Posterior cingulate gyrus (tissue), 11 donors: ENCODE measurements at regions not wholly inside any gene's neighbourhood (a gene's known extent, or its start where the extent isn't known, plus 50 kb on each side); places are given as distances from the start of the nearest gene placed in this dataset.
A peak's percentile ranks its signal among the peaks of the same experiment; 100 is the strongest.
"Not testable (repeated sequence)": the region's sequence is repeated elsewhere in the genome, so short reads cannot be mapped to it uniquely, and the experiment has no call there.

Source experiments
- DNase-seq, 10 donors: peaks; one replicate each; pipeline versions ENCODE4 v3.0.0 to v3.0.0-alpha.2; 2020 to 2021; ENCODE audit warnings: mixed read lengths in 3 of 10
- intact Hi-C: fragments of 100-400 bp; cut with DNase I; formaldehyde crosslinking; loops from one replicate; pipeline ENCODE4 v1.15.1; 2023

DNA sequence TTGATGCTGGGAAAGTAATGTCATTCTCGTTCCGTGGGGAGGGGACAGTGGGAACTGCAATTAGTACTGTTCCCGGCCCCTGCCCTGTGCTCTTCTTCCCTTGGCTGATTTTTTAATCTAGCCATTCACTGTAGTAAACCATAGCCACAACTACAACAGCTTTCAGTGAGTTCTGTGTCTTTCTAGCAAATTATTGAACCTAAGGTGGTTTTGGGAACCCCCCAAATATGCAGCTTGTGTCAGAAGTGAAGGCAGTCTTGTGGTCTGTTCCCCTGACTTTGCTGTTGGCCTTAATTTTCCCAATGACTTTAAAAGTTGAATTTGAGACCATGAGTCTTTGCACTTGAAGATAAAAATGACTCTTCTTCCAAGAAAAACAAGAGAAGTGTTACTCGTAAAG is 114.3 kb upstream of the ETV6 start:
- intact Hi-C loops, result no loop called here

GRCh38 chr12:11539156-11539555 is 110.3 kb upstream of the ETV6 start:
- intact Hi-C loops, result no loop called here

More for the DNA sequence above, 114.3 kb upstream of the ETV6 start:
- no peak for DNase-seq

DNA sequence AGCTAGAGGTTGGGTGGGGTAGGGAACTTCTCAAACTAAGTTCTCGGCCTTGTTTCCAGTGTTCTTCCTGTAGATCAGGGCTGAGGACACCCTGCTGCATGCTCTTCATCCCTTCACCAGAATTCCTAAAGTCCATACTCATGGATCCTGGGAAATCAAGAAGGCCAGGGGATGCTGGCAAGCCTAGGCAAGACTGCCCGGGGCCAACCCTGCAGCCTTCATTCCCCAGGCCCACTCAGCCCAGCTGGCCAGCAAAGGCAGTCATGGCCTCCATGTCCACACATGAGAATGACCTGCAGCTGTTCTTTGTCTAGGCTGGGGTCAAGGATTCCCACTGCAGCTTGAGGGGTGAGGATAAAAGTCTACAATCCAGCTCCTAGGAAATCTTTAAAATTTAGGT is 109.3 kb upstream of the ETV6 start:
- intact Hi-C loops, result no loop called here

More at GRCh38 chr12:11539156-11539555, 110.3 kb upstream of the ETV6 start:
- no peak for DNase-seq

DNA sequence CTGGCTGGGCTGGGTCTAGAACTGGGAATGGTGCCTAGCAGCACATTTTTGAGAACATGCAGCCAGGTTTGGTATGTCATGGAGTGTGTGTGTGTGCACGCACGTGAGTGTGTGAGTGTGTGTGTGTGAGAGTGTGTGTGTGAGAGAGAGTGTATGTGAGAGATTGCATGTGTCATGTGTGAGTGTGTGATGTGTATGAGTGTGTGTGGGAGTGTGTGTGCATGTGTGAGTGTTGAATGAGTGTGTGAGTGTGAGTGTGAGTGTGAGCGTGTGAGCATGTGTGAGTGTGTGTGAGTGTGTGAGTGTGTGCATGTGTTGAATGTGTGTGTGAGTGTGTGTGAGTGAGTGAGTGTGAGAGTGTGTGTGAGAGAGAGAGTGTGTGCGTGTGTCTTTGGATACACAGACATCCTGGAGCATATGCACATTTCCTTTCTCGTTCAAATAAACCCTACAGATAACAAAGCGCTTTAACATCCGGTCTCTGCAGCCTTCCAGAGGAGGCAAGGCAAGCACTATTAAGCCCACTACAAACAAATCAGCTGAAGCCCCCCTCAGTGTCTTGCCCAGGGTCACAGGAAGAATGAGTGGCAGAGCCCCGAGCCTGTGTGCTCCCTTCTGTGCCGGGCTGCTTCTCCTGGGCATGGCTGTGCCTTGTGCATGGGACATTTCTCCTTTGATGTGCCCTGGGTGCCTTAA is 108.7 kb upstream of the ETV6 start:
- DNase-seq, result no peak
- intact Hi-C loops, result no loop called here

More for the DNA sequence above, 109.3 kb upstream of the ETV6 start:
- DNase-seq, result no peak

DNA sequence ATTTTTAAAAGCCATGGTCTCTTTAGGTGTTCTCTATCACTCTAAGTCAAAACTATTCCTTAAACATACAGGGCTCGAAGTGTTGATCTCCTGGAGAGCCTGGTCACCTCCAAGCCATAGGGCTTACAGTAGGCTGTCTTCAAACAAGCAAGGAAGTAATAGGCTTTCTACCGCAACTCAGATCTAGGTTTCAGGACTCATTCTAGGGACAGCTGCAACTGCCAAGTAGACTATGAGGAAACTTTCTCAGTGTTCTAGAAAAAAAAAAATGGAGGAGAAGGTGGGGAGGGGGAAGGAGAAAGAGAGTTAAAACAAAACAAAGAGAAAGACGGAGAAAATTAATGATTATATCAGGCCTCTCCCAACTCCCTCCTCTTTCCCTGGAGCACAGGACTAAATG is 106.9 kb upstream of the ETV6 start:
- intact Hi-C loops, result no loop called here
- no peak for DNase-seq

GRCh38 chr12:11543457-11544158 is 105.9 kb upstream of the ETV6 start:
- DNase-seq, result no peak
- intact Hi-C loops, result no loop called here

DNA sequence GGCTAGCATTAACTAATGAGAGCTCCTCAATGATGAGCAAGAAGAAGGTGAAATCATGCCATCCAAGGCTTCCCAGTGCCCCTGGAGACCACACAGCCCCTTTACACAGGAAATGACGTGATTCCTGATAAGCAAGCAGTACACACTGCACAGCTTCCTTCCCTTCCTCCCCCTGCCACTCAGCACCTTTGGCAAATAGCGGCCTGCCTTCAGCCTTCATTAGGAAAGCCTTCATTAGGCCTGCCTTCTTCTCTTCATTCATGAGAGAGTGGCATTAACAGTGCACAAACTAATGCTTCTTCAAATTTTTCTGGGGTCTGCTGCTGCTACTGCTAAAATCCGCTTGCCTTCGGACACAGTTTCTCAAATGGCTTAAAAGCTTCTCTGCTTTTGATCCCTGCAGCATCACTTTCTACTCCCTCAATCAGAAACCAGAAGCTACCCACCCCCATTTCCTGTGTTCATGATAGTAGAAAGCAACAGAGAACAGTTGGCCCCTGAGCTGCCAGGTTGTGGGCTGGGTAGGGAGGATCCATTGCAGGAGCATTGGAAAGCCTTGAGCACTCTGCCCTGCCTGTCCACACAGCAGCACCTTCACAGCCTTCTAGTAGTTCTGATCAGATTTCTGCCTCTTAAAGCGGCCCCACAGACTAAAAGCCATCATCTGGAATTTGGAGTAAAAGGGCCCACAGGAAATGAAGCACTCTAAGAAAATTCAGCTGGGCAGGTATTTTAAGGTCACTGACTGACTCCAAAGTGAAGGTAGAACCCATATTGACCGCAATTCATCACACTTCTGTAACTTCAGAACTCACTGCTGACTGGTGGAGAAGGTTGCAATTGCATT is 103.8 kb upstream of the ETV6 start:
- intact Hi-C loops, result no loop called here

DNA sequence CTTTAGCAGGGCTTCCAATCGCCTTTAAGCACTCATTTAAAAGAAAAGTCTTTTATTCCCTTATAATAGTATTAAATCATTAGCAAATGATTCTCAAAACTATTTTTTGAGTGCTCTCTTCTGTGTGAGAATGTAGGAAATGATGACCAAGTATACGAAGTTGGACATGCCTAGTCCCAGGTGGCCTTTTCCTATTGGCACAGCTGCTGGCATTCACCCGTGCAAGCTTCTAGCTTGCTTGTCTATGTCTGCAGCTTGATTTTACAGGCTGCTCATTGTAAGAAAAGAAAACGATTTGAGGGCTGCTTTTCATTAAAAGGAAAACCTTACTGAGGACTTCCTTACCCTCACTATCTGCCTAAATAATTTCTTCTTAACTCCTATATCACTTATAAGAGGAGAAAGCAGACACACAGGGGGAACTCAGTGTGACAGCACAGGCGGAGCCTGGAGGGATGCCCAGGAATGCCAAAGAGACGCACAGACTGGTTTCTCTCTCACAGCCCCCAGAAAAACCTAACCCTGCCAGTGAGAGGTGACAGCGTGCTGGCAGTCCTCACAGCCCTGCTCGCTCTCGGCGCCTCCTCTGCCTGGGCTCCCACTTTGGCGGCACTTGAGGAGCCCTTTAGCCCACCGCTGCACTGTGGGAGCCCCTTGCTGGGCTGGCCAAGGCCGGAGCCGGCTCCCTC is 102.7 kb upstream of the ETV6 start:
- intact Hi-C loops, result not testable (repeated sequence)
- DNase-seq, result peak in 8 of 10 donors; percentile 23 to 91 (median 52)

More for the DNA sequence above, 103.8 kb upstream of the ETV6 start:
- DNase-seq, result no peak

DNA sequence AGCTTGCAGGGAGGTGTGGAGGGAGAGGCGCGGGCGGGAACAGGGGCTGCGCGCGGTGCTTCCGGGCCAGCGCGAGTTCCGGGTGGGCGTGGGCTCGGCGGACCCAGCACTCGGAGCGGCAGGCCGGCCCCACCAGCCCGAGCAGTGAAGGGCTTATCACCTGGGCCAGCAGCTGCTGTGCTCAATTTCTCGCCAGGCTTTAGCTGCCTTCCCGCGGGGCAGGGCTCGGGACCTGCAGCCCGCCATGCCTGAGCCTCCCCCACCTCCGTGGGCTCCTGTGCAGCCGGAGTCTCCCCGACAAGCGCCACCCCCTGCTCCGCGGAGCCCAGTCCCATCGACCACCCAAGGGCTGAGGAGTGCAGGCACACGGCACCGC is 102.2 kb upstream of the ETV6 start:
- intact Hi-C loops, result not testable (repeated sequence)
- DNase-seq, result peak in 3 of 10 donors; percentile 72 to 80 (median 76)

GRCh38 chr12:11549119-11549518 is 100.4 kb upstream of the ETV6 start:
- intact Hi-C loops, result no loop called here
- no peak for DNase-seq

DNA sequence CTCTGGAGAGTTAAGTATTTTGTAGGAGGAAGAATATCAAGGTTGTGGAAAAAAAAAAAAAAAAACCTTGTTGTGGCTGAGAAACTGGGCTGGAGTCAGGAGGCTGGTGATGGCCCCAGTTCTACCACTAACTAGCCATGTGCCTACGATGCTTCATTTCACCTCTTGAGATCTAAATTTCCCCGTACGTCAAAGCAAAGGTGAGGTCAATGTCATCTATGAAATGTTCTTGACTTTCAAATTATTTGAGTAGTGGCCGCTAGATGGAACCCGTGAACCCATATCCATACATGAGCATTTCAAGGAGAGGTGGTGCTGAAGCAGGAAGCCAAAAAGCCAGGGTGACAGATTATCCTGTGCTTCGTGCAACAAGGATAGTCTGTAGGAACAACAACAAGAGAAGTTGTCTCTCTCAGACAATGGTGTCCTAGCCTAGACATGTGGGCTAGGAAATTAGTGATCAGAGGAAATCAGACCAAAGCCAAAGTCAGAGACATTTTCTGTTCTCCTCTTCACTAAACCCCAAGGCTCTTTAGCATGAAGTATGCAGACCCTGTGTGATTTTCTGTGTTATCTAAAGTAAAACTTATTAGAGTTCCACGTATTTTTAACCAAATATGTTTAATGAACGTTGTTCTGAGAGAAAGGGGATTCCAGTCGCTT is 95.5 kb upstream of the ETV6 start:
- intact Hi-C loops, result no loop called here
- DNase-seq, result peak in 4 of 10 donors; percentile 12 to 68 (median 22)

- no peak for DNase-seq
- intact Hi-C loops, result no loop called here
Observed at GRCh38 chr12:11555195-11555594, 94.3 kb upstream of the ETV6 start.

- intact Hi-C loops, result no loop called here
- DNase-seq, result no peak
Observed at GRCh38 chr12:11555743-11556625, 93.5 kb upstream of the ETV6 start.

GRCh38 chr12:11556682-11557081 is 92.8 kb upstream of the ETV6 start:
- intact Hi-C loops, result no loop called here
- DNase-seq, result no peak

DNA sequence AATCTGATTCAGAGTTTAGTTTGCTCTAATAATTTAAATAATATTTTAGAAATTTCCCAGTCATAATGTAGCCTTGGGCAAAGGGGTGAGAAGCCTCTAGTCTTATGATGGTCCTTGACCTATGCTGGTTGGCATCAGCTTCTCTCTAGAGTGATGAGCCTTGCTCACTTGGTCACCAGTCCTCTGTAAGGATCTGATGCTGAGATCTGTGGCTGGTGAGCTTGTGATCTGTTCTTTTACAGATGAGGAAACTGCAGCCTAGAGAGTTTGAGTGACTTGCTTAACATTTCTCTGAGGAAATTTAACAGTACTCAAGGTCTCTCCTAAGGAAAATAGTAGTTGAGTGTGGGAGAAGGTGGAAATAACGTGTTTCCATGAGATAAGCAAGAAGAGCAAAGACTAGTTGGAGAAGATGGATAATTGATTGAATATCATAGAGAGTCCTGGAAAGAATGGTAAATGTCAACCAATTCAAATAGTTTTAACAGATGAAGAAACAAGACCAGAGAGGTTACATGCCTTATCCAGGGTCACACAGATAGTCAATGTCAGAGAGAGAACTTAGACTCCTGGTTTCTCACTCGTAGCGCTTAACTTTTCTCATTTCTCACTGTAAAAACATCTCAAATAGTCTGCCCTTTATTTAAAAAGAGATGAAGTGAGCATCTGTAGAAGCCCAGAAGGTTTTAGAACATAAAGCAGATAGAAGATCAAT is 89.7 kb upstream of the ETV6 start:
- intact Hi-C loops, result no loop called here
- no peak for DNase-seq

DNA sequence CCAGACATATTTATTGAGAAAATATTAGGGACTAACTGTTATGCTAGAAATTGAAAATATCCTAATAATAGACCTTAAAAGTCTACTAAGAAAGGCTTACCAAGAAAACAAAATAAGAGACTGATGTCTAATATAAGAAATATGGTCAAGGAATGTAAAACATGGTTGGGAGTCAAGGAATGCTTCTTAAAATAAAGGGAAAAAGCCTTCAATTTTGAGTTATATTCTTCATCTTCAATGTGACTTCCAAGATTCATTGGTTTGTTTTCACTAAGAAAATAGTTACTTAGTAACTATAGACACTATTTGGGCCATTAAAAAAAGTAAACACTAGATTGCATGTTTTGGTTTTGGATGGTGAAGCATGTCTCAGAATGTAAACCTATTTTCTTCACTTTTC is 88.1 kb upstream of the ETV6 start:
- intact Hi-C loops, result no loop called here
- DNase-seq, result no peak

- DNase-seq, result no peak
- intact Hi-C loops, result no loop called here
Observed at GRCh38 chr12:11563785-11564739, 85.4 kb upstream of the ETV6 start.
